ENCODE measurements at regions not wholly inside any gene's neighbourhood (a gene's known extent, or its start where the extent isn't known, plus 50 kb on each side); places are given as distances from the start of the nearest gene placed in this dataset.

GRCh38 chr2:193228276-193228675 is 1033.5 kb upstream of the TMEFF2 start:
- TF ChIP-seq KAT2B (IDR thresholded peaks at IDR 0.05; ENCODE audit: borderline replicate concordance, low read depth, low read length) (no peak), TAF1 (CRISPR knock-in tag; IDR thresholded peaks at IDR 0.05) (no peak), POLR2A (IDR thresholded peaks at IDR 0.05; ENCODE audit: insufficient read depth in 1 of 2, low read depth in 2 of 2, low read length in 2 of 2) (no peak), GPBP1L1 (CRISPR knock-in tag; IDR thresholded peaks at IDR 0.05) (no peak), ZHX1 (CRISPR knock-in tag; IDR thresholded peaks at IDR 0.05; ENCODE audit: low read depth) (no peak), ZNF570 (CRISPR knock-in tag; IDR thresholded peaks at IDR 0.05; ENCODE audit: borderline replicate concordance) (no peak), GABPB1 (CRISPR knock-in tag; IDR thresholded peaks at IDR 0.05) (no peak), ZNF484 (CRISPR knock-in tag; IDR thresholded peaks at IDR 0.05; ENCODE audit: borderline replicate concordance, low read depth) (no peak), FOXP4 (CRISPR knock-in tag; IDR thresholded peaks at IDR 0.05) (no peak), MYC (CRISPR knock-in tag; IDR thresholded peaks at IDR 0.05; ENCODE audit: borderline replicate concordance) (no peak), CTCF (CRISPR knock-in tag; IDR thresholded peaks at IDR 0.05) (no peak), ZSCAN25 (CRISPR knock-in tag; IDR thresholded peaks at IDR 0.05) (no peak)
